AG04449 (cell line): ENCODE measurements at regions not wholly inside any gene's neighbourhood (a gene's known extent, or its start where the extent isn't known, plus 50 kb on each side); places are given as distances from the start of the nearest gene placed in this dataset.

Source experiments
- CTCF ChIA-PET: fragments of 350-600 bp; formaldehyde crosslinking; extraction: SDS; loops from one replicate; lab custom pipeline; 2021; ENCODE audit warnings: antibody characterized with exemption; lab: Yijun Ruan, JAX
- POLR2A ChIA-PET: fragments of 400-600, 350-600 bp; formaldehyde crosslinking; extraction: SDS; loops from one replicate; lab custom pipeline; 2020; ENCODE audit warnings: antibody characterized with exemption, inconsistent platforms; lab: Yijun Ruan, JAX
- DNase-seq: peaks from one replicate; pipeline ENCODE4 v3.0.0-alpha.2; 2010; ENCODE audit warnings: low read depth, low spot score
- H3K4me3 ChIP-seq: 2 replicates; pipeline ENCODE4 v1.5.1; 2011; ENCODE audit warnings: low read depth, mild to moderate bottlenecking, control low read depth, low read length
- CTCF ChIP-seq: IDR thresholded peaks from one replicate; pipeline ENCODE4 v1.5.1; 2011; ENCODE audit warnings: mild to moderate bottlenecking, moderate library complexity, low read length, control low read depth, inconsistent platforms; ENCODE audit not compliant: insufficient read depth; ENCODE audit errors: missing control alignments

GRCh38 chr2:12903272-12903671, 186.5 kb downstream of the TRIB2 start:
- DNase-seq, result no peak
- H3K4me3 ChIP-seq, result no peak overlapping the region
- ChIA-PET POLR2A (no interaction called here), CTCF (no interaction called here)
- TF ChIP-seq CTCF, result no peak

DNA sequence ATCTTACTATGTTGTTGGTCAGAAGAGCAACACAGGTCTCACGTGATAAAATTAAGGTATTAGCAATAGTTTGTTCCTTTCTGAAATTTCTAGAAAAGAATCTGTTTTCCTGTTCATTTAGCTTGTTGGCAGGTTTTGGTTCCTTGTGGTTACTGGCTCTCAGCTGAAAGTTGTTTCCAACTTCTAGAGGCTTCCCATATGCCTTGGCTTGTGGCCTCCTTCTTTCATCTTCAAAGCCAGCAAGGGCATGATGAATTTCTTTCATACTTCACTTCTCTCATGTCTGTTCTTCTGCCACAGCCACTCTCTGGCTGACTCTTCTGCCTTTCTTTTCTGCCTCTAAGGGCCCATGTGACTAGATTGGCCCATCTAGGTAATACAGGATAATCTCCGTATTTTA, 193.7 kb downstream of the TRIB2 start:
- DNase-seq, result no peak
- H3K4me3 ChIP-seq, result no peak overlapping the region
- TF ChIP-seq CTCF, result no peak
- CTCF ChIA-PET, result interaction anchor here (2.5 kb wide), 1 partner anchor 21 kb away, joined by 11 read pairs; no protein-coding TSS in a partner anchor
- POLR2A ChIA-PET, result no interaction called here

GRCh38 chr2:12915787-12916186, 199.1 kb downstream of the TRIB2 start:
- CTCF ChIA-PET, result no interaction called here
- no peak for TF ChIP-seq CTCF
- POLR2A ChIA-PET, result interaction anchor here (0.7 kb wide), 2 partner anchors 69 to 186 kb away, joined by 4 read pairs; no protein-coding TSS in a partner anchor

GRCh38 chr2:12918138-12918834, 201.6 kb downstream of the TRIB2 start:
- no peak for TF ChIP-seq CTCF
- CTCF ChIA-PET, result interaction anchor here (1.3 to 1.4 kb wide), 2 partner anchors 11 to 13 kb away, joined by 6 to 7 read pairs; no protein-coding TSS in a partner anchor
- POLR2A ChIA-PET, result interaction anchor here (0.8 to 0.9 kb wide), 2 partner anchors 12 kb away, joined by 3 read pairs; no protein-coding TSS in a partner anchor

More at GRCh38 chr2:12915787-12916186, 199.1 kb downstream of the TRIB2 start:
- no peak for DNase-seq
- no peak overlapping the region for H3K4me3 ChIP-seq

DNA sequence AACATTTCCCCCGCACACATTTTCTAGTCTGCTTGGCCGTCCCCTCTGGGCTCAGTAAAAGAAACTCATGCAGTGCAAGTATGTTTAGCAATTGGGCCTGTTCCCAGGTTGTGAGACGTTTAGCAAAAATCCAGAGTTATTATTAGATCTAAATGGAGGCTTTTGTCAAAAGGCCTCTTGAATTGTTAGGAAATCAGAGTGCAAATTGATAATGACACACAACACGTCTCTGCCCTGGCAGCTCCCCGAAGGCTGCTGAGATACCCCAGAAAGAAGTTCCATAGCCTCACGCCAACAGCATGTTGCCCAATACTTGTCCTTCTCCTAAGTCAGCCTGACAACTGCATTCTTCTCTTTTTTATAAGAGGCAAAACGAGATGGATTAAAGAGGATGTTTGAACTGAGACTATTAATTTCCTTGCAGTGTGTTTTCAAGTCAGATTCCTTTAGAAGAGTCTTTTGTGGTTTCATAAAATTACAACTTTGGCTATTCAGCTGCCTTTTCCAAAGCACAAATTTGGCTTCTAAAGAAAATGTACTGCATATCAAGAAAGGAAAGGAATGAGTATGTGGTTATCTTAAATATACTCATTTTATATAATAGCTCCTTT, 202.2 kb downstream of the TRIB2 start:
- POLR2A ChIA-PET, result interaction anchor here (0.8 to 0.9 kb wide), 2 partner anchors 11 to 13 kb away, joined by 3 read pairs; no protein-coding TSS in a partner anchor
- CTCF ChIA-PET, result interaction anchor here (1.4 kb wide), 1 partner anchor 11 kb away, joined by 6 read pairs; no protein-coding TSS in a partner anchor
- TF ChIP-seq CTCF, result no peak
- DNase-seq, result peak; percentile 88
- H3K4me3 ChIP-seq, result no peak overlapping the region

More at GRCh38 chr2:12918138-12918834, 201.6 kb downstream of the TRIB2 start:
- DNase-seq, result no peak
- H3K4me3 ChIP-seq, result no peak overlapping the region

DNA sequence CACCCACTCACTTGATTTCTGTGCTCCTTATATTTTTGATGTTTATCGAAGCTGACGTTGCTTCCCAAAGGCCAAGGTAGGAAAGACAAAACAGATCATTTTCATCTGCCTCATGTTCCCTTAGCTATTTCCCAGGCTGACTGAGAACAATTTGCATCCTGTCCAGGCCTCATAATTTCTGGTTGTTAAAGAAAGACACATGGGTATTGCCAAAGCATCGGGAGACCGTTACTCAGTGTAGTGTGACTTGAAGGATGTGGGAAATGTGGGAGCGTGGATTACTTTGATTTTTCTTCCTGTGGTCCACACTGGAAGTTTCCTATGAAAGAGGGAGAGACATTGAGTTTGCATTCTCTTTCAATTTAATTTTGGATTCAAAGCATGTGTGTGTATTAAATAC, 204.6 kb downstream of the TRIB2 start:
- POLR2A ChIA-PET, result interaction anchor here (0.7 kb wide), 1 partner anchor 199 kb away, joined by 3 read pairs; no protein-coding TSS in a partner anchor
- no peak for DNase-seq
- CTCF ChIA-PET, result interaction anchor here (0.9 to 2.5 kb wide), 2 partner anchors 10 to 25 kb away, joined by 3 to 16 read pairs; no protein-coding TSS in a partner anchor
- TF ChIP-seq CTCF, result no peak
- no peak overlapping the region for H3K4me3 ChIP-seq
